B cell (primary cell): ENCODE measurements at regions not wholly inside any gene's neighbourhood (a gene's known extent, or its start where the extent isn't known, plus 50 kb on each side); places are given as distances from the start of the nearest gene placed in this dataset.

ENCODE experiments used
- ATAC-seq: fragments of 200-7000 bp; cut with Tn5 transposase; one replicate; pipeline ENCODE4 v1.10.0; 2021; ENCODE audit warnings: low read depth, mild to moderate bottlenecking, moderate number of reproducible peaks, moderate library complexity
- CTCF ChIA-PET: fragments of 350-600 bp; sonication (Branson Sonifier 250); formaldehyde crosslinking; loops from one replicate; lab custom pipeline; 2021; ENCODE audit warnings: antibody characterized with exemption, inconsistent platforms; lab: Charles Lee
- POLR2A ChIA-PET: fragments of 350-600 bp; sonication (Branson Sonifier 250); formaldehyde crosslinking; loops from one replicate; lab custom pipeline; 2021; ENCODE audit warnings: antibody characterized with exemption; lab: Charles Lee
- DNase-seq: peaks from one replicate; pipeline ENCODE4 v3.0.0; 2013
- H2AFZ ChIP-seq: 2 replicates; pipeline ENCODE4 v1.6.1; 2012; ENCODE audit warnings: mild to moderate bottlenecking, low read depth, low read length; ENCODE audit not compliant: insufficient read depth, poor library complexity, severe bottlenecking
- H3K27ac ChIP-seq, 2 donors: 1 replicate in 1 of 2; 2 replicates in 1 of 2; pipeline ENCODE4 v1.5.1; 2012 to 2013; ENCODE audit warnings: low read length in 2 of 2, mild to moderate bottlenecking in 2 of 2, moderate library complexity in 1 of 2
- H3K27me3 ChIP-seq, 4 experiments: fragments of 200-600 bp in 1 of 4; sonication (generic) in 1 of 4; replicated peaks in 1 of 4; 1 replicate in 2 of 4; 2 replicates in 2 of 4; pipeline versions ENCODE4 v1.6.1 to v1.7.0; 2013 to 2016; ENCODE audit warnings: low read length in 3 of 4, mild to moderate bottlenecking in 2 of 4, mixed read lengths in 1 of 4, moderate library complexity in 1 of 4; ENCODE audit not compliant: insufficient read depth in 4 of 4, control insufficient read depth in 3 of 4; ENCODE audit errors: control extremely low read depth in 1 of 4
- H3K36me3 ChIP-seq, 2 experiments: replicated peaks in 1 of 2; 1 replicate in 1 of 2; 2 replicates in 1 of 2; pipeline versions ENCODE4 v1.6.1 to v1.7.1; 2013; ENCODE audit warnings: low read length in 1 of 2; ENCODE audit not compliant: insufficient read depth in 2 of 2, control insufficient read depth in 1 of 2; ENCODE audit errors: control extremely low read depth in 1 of 2, extremely low read depth in 1 of 2
- H3K4me1 ChIP-seq, 2 donors: fragments of 200-600 bp in 1 of 2; sonication (generic) in 1 of 2; 1 replicate in 1 of 2; 2 replicates in 1 of 2; pipeline versions ENCODE4 v1.5.1 to v1.6.1; 2013 to 2017; ENCODE audit warnings: low read length in 2 of 2; ENCODE audit not compliant: control insufficient read depth in 2 of 2, insufficient read depth in 2 of 2
- H3K4me2 ChIP-seq: replicated peaks from 2 replicates; pipeline ENCODE3; 2012; ENCODE audit warnings: mild to moderate bottlenecking, low read depth, low read length; ENCODE audit not compliant: poor library complexity, severe bottlenecking
- H3K4me3 ChIP-seq, 5 experiments: fragments of 200-600 bp in 1 of 5; sonication (generic) in 1 of 5; 1 replicate in 3 of 5; 2 replicates in 2 of 5; pipeline versions ENCODE4 v1.5.1 to v1.7.0; 2011 to 2016; ENCODE audit warnings: low read length in 4 of 5, mild to moderate bottlenecking in 4 of 5, low read depth in 2 of 5, control low read depth in 1 of 5, moderate library complexity in 1 of 5; ENCODE audit not compliant: insufficient read depth in 1 of 5; ENCODE audit errors: control extremely low read depth in 1 of 5, extremely low read depth in 1 of 5
- H3K79me2 ChIP-seq: fragments of 200-600 bp; sonication (generic); one replicate; pipeline ENCODE4 v1.6.0; 2016; ENCODE audit warnings: low read length; ENCODE audit not compliant: control insufficient read depth, insufficient read depth
- H3K9ac ChIP-seq: fragments of 200-600 bp; sonication (generic); 2 replicates; pipeline ENCODE4 v1.6.1; 2017; ENCODE audit warnings: mild to moderate bottlenecking, low read length, moderate library complexity
- H3K9me3 ChIP-seq, 3 donors: one replicate each; pipeline versions ENCODE4 v1.6.1 to v1.7.1; 2013; ENCODE audit warnings: low read length in 2 of 3; ENCODE audit not compliant: control insufficient read depth in 2 of 3, insufficient read depth in 1 of 3; ENCODE audit errors: control extremely low read depth in 1 of 3
- H4K20me1 ChIP-seq: 2 replicates; pipeline ENCODE4 v1.6.0; 2012; ENCODE audit warnings: mild to moderate bottlenecking, low read length; ENCODE audit not compliant: insufficient read depth, control insufficient read depth, poor library complexity, severe bottlenecking
- H3K27ac Mint-ChIP-seq: one replicate; pipeline ENCODE4 v1.8.0; 2021; ENCODE audit warnings: mixed read lengths
- H3K27me3 Mint-ChIP-seq: one replicate; pipeline ENCODE4 v1.8.0; 2021; ENCODE audit warnings: mixed read lengths
- H3K4me1 Mint-ChIP-seq: one replicate; pipeline ENCODE4 v1.8.0; 2021; ENCODE audit warnings: mixed read lengths
- H3K4me3 Mint-ChIP-seq: one replicate; pipeline ENCODE4 v1.8.0; 2021; ENCODE audit warnings: mixed read lengths
- H3K9me3 Mint-ChIP-seq: one replicate; pipeline ENCODE4 v1.8.0; 2022; ENCODE audit warnings: mixed read lengths; ENCODE audit not compliant: insufficient read depth
- CTCF ChIP-seq: fragments of 200-600 bp; IDR thresholded peaks from one replicate; pipeline ENCODE4 v1.8.0; 2022; ENCODE audit warnings: antibody characterized with exemption, mild to moderate bottlenecking
- EZH2 ChIP-seq: IDR thresholded peaks from 2 replicates; pipeline ENCODE4 v1.6.1; 2012; ENCODE audit warnings: borderline replicate concordance, low read depth, mild to moderate bottlenecking, moderate library complexity, low read length; ENCODE audit not compliant: insufficient read depth, poor library complexity, severe bottlenecking
- WGBS: methylation state at CpG from one replicate; pipeline ENCODE4 v1.1.5; 2013; ENCODE audit warnings: missing lambda C conversion rate; ENCODE audit not compliant: insufficient coverage; 5-methylcytosine and 5-hydroxymethylcytosine counted together
- intact Hi-C: fragments of 100-400 bp; cut with micrococcal nuclease; formaldehyde crosslinking; loops from one replicate; pipeline ENCODE4 v1.10.0; 2022

GRCh38 chr10:10829576-10829975, 188.1 kb upstream of the CELF2 start:
- Mint-ChIP-seq H3K27ac (no peak overlapping the region), H3K27me3 (peaks cover 14% of the 10 kb centered on the region), H3K9me3 (no peaks in the 10 kb centered on the region), H3K4me3 (no peak overlapping the region), H3K4me1 (no peaks in the 10 kb centered on the region)
- ChIA-PET POLR2A (no interaction called here), CTCF (no interaction called here)
- no peak overlapping the region for H2AFZ ChIP-seq
- no peak for ATAC-seq
- H3K4me1 ChIP-seq: no peaks in the 10 kb centered on the region
- no peak overlapping the region for H3K4me2 ChIP-seq
- H3K4me3 ChIP-seq: no peak overlapping the region
- no peak for TF ChIP-seq EZH2
- TF ChIP-seq CTCF: no peak
- no peak overlapping the region for H3K9ac ChIP-seq
- intact Hi-C loops: no loop called here
- H3K79me2 ChIP-seq: no peaks in the 10 kb centered on the region
- H3K9me3 ChIP-seq: peaks cover 0 to 2% (median 0%) of the 10 kb centered on the region in 3 donors
- peaks cover 0 to under 1% (median 0%) of the 10 kb centered on the region in 4 experiments for H3K27me3 ChIP-seq
- no CpG with 5 or more reads among the region's 2 CpGs for WGBS
- H3K27ac ChIP-seq: no peak overlapping the region
- H4K20me1 ChIP-seq: no peaks in the 10 kb centered on the region
- H3K36me3 ChIP-seq: no peaks in the 10 kb centered on the region
- no peak for DNase-seq

GRCh38 chr10:10830293-10830986, 187.2 kb upstream of the CELF2 start:
- ChIA-PET POLR2A (no interaction called here), CTCF (no interaction called here)
- Histone ChIP-seq H4K20me1 (no peaks in the 10 kb centered on the region), H3K27me3 (no peaks in the 10 kb centered on the region), H3K27ac (no peak overlapping the region), H3K4me1 (no peaks in the 10 kb centered on the region), H3K9ac (no peak overlapping the region), H3K36me3 (no peaks in the 10 kb centered on the region), H3K4me2 (no peak overlapping the region), H3K9me3 (peaks cover 0 to 2% (median 0%) of the 10 kb centered on the region in 3 donors), H3K79me2 (no peaks in the 10 kb centered on the region), H3K4me3 (no peak overlapping the region), H2AFZ (no peak overlapping the region)
- H3K4me1 Mint-ChIP-seq: no peaks in the 10 kb centered on the region
- no peak overlapping the region for H3K4me3 Mint-ChIP-seq
- no CpG with 5 or more reads among the region's 6 CpGs for WGBS
- no peak for DNase-seq
- H3K27me3 Mint-ChIP-seq: peaks cover 12% of the 10 kb centered on the region
- intact Hi-C loops: no loop called here
- no peaks in the 10 kb centered on the region for H3K9me3 Mint-ChIP-seq
- no peak for TF ChIP-seq CTCF
- H3K27ac Mint-ChIP-seq: no peak overlapping the region
- ATAC-seq: no peak
